Prostate gland (tissue), 2 donors: ENCODE measurements at regions not wholly inside any gene's neighbourhood (a gene's known extent, or its start where the extent isn't known, plus 50 kb on each side); places are given as distances from the start of the nearest gene placed in this dataset.

Source experiments
- DNase-seq: peaks from one replicate; pipeline ENCODE4 v3.0.0-alpha.2; 2019; ENCODE audit warnings: low spot score
- H3K27ac ChIP-seq, 2 donors: fragments of 200-600 bp; sonication (generic); 2 replicates each; pipeline ENCODE4 v1.5.1; 2017 to 2019
- H3K27me3 ChIP-seq: fragments of 200-600 bp; sonication (generic); replicated peaks from 2 replicates; pipeline ENCODE4 v1.5.1; 2019; ENCODE audit not compliant: insufficient read depth
- H3K36me3 ChIP-seq, 2 donors: fragments of 200-600 bp; sonication (generic); 1 replicate in 1 of 2; 2 replicates in 1 of 2; pipeline versions ENCODE4 v1.5.1 to v1.8.1; 2017 to 2019
- H3K4me1 ChIP-seq: fragments of 200-600 bp; sonication (generic); replicated peaks from 2 replicates; pipeline ENCODE4 v1.5.1; 2019
- H3K4me3 ChIP-seq, 2 donors: fragments of 200-600 bp; sonication (generic); 2 replicates each; pipeline ENCODE4 v1.5.1; 2017 to 2019
- H3K9me3 ChIP-seq: fragments of 200-600 bp; sonication (generic); 2 replicates; pipeline ENCODE4 v1.5.1; 2017
- POLR2A ChIP-seq: fragments of 450-650 bp; IDR thresholded peaks from one replicate; pipeline ENCODE4 v1.6.1; 2016; ENCODE audit warnings: antibody characterized with exemption, mild to moderate bottlenecking
- POLR2AphosphoS5 ChIP-seq: sonication (generic); formaldehyde crosslinking; IDR thresholded peaks from one replicate; pipeline ENCODE4 v1.6.1; 2017; ENCODE audit warnings: antibody characterized with exemption
- WGBS: methylation state at CpG from one replicate; pipeline ENCODE4 v1.1.5; 2018; 5-methylcytosine and 5-hydroxymethylcytosine counted together
- intact Hi-C: fragments of 100-400 bp; cut with DNase I; formaldehyde crosslinking; loops from one replicate; pipeline ENCODE4 v1.14.2; 2022
- TF ChIP-seq, protein P1 (sequence below), 4 experiments: fragments of 200-600 bp in 2 of 4; fragments of 450-650 bp in 2 of 4; sonication (generic) in 2 of 4; IDR thresholded peaks; 1 replicate in 3 of 4; 2 replicates in 1 of 4; pipeline ENCODE4 v1.5.1; 2016 to 2019; ENCODE audit warnings: antibody characterized with exemption in 4 of 4, mild to moderate bottlenecking in 2 of 4, moderate library complexity in 2 of 4

DNA sequence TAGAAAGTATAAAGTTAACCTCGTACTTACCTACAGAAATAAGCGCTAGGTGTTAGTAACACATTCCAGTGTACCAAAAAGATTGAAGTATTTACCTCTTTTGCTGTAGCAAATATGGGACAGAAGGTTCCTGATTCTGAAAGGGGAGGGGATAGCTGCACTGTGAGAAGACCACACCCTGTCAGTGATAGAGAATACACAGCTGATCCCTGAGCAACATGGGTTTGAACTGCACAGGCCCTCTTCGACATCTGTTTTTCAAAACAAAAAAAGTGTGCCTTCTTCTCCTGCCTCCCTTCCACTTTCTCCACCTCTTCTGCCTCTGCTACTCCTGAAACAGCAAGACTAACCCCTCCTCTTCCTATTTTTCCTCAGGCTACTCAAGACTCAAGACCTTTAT is 201.8 kb upstream of the SLIT2 start:
- DNase-seq: no peak
- no peak overlapping the region for H3K4me3 ChIP-seq
- TF ChIP-seq, protein P1, sequence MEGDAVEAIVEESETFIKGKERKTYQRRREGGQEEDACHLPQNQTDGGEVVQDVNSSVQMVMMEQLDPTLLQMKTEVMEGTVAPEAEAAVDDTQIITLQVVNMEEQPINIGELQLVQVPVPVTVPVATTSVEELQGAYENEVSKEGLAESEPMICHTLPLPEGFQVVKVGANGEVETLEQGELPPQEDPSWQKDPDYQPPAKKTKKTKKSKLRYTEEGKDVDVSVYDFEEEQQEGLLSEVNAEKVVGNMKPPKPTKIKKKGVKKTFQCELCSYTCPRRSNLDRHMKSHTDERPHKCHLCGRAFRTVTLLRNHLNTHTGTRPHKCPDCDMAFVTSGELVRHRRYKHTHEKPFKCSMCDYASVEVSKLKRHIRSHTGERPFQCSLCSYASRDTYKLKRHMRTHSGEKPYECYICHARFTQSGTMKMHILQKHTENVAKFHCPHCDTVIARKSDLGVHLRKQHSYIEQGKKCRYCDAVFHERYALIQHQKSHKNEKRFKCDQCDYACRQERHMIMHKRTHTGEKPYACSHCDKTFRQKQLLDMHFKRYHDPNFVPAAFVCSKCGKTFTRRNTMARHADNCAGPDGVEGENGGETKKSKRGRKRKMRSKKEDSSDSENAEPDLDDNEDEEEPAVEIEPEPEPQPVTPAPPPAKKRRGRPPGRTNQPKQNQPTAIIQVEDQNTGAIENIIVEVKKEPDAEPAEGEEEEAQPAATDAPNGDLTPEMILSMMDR (IDR thresholded peaks at IDR 0.05): no peak
- TF ChIP-seq POLR2A (no peak), POLR2AphosphoS5 (no peak)
- H3K27me3 ChIP-seq: no peaks in the 10 kb centered on the region
- H3K4me1 ChIP-seq: no peaks in the 10 kb centered on the region
- no peaks in the 10 kb centered on the region for H3K36me3 ChIP-seq
- intact Hi-C loops: no loop called here
- no peak overlapping the region for H3K27ac ChIP-seq
- no peaks in the 10 kb centered on the region for H3K9me3 ChIP-seq
- 84% methylated on average over 3 of the region's 3 CpGs for WGBS

DNA sequence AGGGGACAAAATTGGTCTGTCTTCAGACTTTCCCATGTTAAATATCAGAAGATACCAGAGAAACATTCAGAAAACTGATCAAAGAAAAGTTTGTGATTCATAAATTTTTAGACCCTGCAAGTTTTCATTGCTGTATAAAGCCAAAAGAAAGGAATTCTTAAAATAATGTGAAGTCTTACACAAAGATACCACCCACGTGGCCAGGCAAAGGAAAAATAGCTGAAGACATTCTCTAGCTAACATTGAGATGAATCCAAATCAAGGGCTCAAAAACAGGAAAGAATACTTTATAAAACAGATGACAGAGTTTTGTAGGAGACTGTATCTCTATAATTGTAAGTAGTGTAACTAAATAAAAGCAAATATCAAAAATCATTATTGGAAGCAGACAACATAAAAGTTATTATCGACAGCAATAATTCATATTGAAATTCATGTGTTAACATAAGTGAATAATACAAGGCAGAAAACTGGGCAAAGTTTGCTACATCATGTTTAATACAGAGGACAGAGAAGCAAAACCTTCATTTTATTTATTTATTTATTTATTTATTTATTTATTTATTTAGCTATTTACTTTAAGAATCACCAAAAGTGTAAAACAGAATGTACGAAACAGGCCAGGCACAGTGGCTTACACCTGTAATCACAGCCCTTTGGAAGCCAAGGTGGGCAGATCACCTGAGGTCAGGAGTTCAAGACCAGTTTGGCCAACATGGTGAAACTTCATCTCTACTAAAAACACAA is 204.6 kb upstream of the SLIT2 start:
- Histone ChIP-seq H3K36me3 (no peaks in the 10 kb centered on the region), H3K27me3 (no peaks in the 10 kb centered on the region), H3K27ac (no peak overlapping the region), H3K4me3 (no peak overlapping the region), H3K4me1 (peaks cover 2% of the 10 kb centered on the region), H3K9me3 (no peaks in the 10 kb centered on the region)
- WGBS: 81% methylated on average over 3 of the region's 3 CpGs
- DNase-seq: no peak
- no peak for TF ChIP-seq POLR2AphosphoS5
- intact Hi-C loops: no loop called here

DNA sequence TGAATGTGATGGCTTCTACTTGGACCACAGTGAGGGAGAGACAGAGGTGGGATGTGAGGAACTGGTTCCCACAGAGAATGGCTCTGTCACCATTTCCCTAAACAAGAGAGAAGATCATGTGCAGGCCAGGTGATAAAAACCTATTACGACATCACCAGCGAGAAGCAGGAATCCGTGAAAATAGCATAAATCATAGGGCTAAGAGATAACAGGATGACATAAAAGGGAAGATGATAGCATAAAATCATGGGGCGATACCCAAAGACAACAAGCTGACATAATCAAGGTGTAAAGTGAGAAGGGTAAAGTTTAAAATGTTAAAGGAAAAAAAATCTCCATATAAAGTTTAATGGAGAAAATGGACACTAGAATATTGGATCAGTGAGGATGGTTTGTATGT is 205.5 kb upstream of the SLIT2 start:
- DNase-seq: no peak
- intact Hi-C loops: no loop called here
- Histone ChIP-seq H3K4me1 (peaks cover 2% of the 10 kb centered on the region), H3K27ac (no peak overlapping the region), H3K36me3 (no peaks in the 10 kb centered on the region), H3K4me3 (no peak overlapping the region), H3K9me3 (no peaks in the 10 kb centered on the region), H3K27me3 (no peaks in the 10 kb centered on the region)
- WGBS: 81% methylated on average over 4 of the region's 4 CpGs
- TF ChIP-seq POLR2A (no peak), POLR2AphosphoS5 (no peak)
- TF ChIP-seq, protein P1 (IDR thresholded peaks at IDR 0.05): no peak

DNA sequence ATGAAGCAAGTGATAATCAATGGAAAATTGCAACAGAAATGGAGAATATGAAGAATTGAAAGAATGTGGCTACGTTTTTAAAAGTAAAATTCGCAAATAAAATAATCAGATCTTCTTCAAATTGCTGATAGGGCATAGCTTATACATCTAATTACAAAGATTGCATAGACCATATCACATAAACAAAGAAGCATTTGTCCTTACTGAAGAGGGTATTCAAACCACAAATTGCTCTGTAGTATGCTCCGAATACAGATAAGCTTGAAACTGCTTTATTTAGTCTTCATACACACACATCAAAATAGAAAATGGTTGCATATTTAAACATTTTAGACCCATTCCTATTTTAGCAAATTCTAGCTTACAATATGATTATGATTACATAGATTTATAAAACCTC is 206.7 kb upstream of the SLIT2 start:
- Histone ChIP-seq H3K27ac (no peak overlapping the region), H3K4me3 (no peak overlapping the region), H3K4me1 (peaks cover 2% of the 10 kb centered on the region), H3K9me3 (no peaks in the 10 kb centered on the region), H3K27me3 (no peaks in the 10 kb centered on the region), H3K36me3 (no peaks in the 10 kb centered on the region)
- TF ChIP-seq, protein P1 (IDR thresholded peaks at IDR 0.05): no peak
- no peak for TF ChIP-seq POLR2A
- no peak for TF ChIP-seq POLR2AphosphoS5
- DNase-seq: no peak
- WGBS: 74% methylated on average over 3 of the region's 3 CpGs
- intact Hi-C loops: no loop called here

DNA sequence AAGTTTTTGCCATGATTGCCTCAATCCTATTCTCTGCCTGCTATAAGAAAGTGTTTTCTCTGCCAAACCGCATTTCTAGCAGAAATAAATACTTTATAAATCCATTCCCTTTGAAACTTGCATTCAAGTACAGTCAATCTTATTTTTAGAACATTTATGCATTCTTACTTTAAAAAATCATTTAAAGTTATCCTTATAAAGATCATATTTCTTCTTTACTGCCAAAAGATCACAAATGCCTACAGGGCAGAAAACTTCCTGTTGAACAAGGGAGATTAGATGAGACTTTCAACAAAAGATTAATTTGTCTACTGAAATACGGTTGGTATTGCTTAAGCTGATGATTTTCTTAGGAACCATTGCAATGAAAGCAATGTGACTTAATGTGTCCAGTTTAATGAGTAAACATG is 207.2 kb upstream of the SLIT2 start:
- Histone ChIP-seq H3K9me3 (no peaks in the 10 kb centered on the region), H3K36me3 (no peaks in the 10 kb centered on the region), H3K27me3 (no peaks in the 10 kb centered on the region), H3K27ac (no peak overlapping the region), H3K4me1 (peaks cover 2% of the 10 kb centered on the region), H3K4me3 (no peak overlapping the region)
- TF ChIP-seq POLR2AphosphoS5 (no peak), POLR2A (no peak)
- TF ChIP-seq, protein P1 (IDR thresholded peaks at IDR 0.05): no peak
- intact Hi-C loops: no loop called here
- DNase-seq: no peak
- WGBS: 19% methylated on average over 2 of the region's 2 CpGs
